Endodermal cell (in vitro differentiated cells): ENCODE measurements at regions not wholly inside any gene's neighbourhood (a gene's known extent, or its start where the extent isn't known, plus 50 kb on each side); places are given as distances from the start of the nearest gene placed in this dataset.
A peak's percentile ranks its signal among the peaks of the same experiment; 100 is the strongest.

ENCODE experiments used
- DNase-seq: peaks from one replicate; pipeline ENCODE4 v3.0.0-alpha.2; 2017
- H3K27ac ChIP-seq: 2 replicates; pipeline ENCODE4 v1.5.1; 2013; ENCODE audit warnings: mild to moderate bottlenecking, low read depth, low read length, moderate library complexity
- H3K27me3 ChIP-seq: 2 replicates; pipeline ENCODE4 v1.6.1; 2013; ENCODE audit warnings: mild to moderate bottlenecking, low read length, moderate library complexity; ENCODE audit not compliant: insufficient read depth, control insufficient read depth, poor library complexity, severe bottlenecking
- H3K36me3 ChIP-seq: 2 replicates; pipeline ENCODE4 v1.7.0; 2013; ENCODE audit warnings: mild to moderate bottlenecking, low read length, moderate library complexity; ENCODE audit not compliant: control insufficient read depth, insufficient read depth
- H3K4me1 ChIP-seq: one replicate; pipeline ENCODE4 v1.7.0; 2013; ENCODE audit warnings: low read length; ENCODE audit not compliant: control insufficient read depth, insufficient read depth
- H3K4me3 ChIP-seq: 2 replicates; pipeline ENCODE4 v1.5.1; 2013; ENCODE audit warnings: mild to moderate bottlenecking, low read length, moderate library complexity
- H3K9ac ChIP-seq: 2 replicates; pipeline ENCODE4 v1.6.1; 2013; ENCODE audit warnings: mild to moderate bottlenecking, low read length, moderate library complexity; ENCODE audit not compliant: poor library complexity, severe bottlenecking; ENCODE audit errors: extremely low read depth
- H3K9me3 ChIP-seq: 2 replicates; pipeline ENCODE4 v1.6.1; 2013; ENCODE audit warnings: mild to moderate bottlenecking, low read length, moderate library complexity; ENCODE audit not compliant: control insufficient read depth
- H3K27ac Mint-ChIP-seq: 2 replicates; pipeline ENCODE4 v1.8.0; 2020; ENCODE audit warnings: mixed read lengths
- H3K27me3 Mint-ChIP-seq: 2 replicates; pipeline ENCODE4 v1.8.0; 2021; ENCODE audit warnings: mild to moderate bottlenecking, mixed read lengths; ENCODE audit not compliant: insufficient read depth
- H3K36me3 Mint-ChIP-seq: 2 replicates; pipeline ENCODE4 v1.8.0; 2020; ENCODE audit warnings: low read depth, mixed read lengths
- H3K4me1 Mint-ChIP-seq: 2 replicates; pipeline ENCODE4 v1.8.0; 2020; ENCODE audit warnings: mixed read lengths
- H3K4me3 Mint-ChIP-seq: 2 replicates; pipeline ENCODE4 v1.8.0; 2020; ENCODE audit warnings: mild to moderate bottlenecking, moderate library complexity, mixed read lengths
- H3K9me3 Mint-ChIP-seq: 2 replicates; pipeline ENCODE4 v1.8.0; 2020; ENCODE audit warnings: mild to moderate bottlenecking, mixed read lengths
- WGBS, 2 experiments: methylation state at CpG; one replicate each; pipeline versions ENCODE4 v1.1.5 to v1.1.7; 2013; ENCODE audit warnings: missing lambda C conversion rate in 2 of 2, mixed read lengths in 1 of 2; ENCODE audit not compliant: insufficient coverage in 1 of 2, insufficient read length in 1 of 2; 5-methylcytosine and 5-hydroxymethylcytosine counted together
- TF ChIP-seq, protein P1 (sequence below): fragments of 200-600 bp; sonication (generic); conservative IDR thresholded peaks from 2 replicates; pipeline ENCODE4 v1.5.0; 2021; ENCODE audit warnings: antibody characterized with exemption, mild to moderate bottlenecking

DNA sequence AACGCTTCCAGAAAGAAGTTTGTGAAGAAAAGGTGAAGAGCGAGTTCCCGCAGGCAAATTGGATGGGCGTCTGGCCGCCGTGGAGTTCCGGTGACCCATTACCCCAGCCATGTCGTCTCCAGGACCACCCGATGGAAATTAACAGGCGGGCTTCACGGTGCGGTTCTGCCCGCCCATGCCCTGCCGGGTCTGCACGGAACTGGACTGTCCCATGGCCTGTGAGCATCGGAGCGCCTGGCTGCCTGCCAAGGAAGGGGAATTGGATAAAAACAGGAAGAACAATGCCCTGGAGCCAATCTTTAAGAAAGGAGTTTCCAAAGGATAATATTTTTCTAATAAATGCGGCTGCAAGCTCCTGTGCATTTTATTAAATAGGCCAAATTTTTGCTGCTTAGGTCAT lies 319.8 kb upstream of the SLC7A11 start:
- TF ChIP-seq, protein P1, sequence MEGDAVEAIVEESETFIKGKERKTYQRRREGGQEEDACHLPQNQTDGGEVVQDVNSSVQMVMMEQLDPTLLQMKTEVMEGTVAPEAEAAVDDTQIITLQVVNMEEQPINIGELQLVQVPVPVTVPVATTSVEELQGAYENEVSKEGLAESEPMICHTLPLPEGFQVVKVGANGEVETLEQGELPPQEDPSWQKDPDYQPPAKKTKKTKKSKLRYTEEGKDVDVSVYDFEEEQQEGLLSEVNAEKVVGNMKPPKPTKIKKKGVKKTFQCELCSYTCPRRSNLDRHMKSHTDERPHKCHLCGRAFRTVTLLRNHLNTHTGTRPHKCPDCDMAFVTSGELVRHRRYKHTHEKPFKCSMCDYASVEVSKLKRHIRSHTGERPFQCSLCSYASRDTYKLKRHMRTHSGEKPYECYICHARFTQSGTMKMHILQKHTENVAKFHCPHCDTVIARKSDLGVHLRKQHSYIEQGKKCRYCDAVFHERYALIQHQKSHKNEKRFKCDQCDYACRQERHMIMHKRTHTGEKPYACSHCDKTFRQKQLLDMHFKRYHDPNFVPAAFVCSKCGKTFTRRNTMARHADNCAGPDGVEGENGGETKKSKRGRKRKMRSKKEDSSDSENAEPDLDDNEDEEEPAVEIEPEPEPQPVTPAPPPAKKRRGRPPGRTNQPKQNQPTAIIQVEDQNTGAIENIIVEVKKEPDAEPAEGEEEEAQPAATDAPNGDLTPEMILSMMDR, result no peak
- H3K27me3 Mint-ChIP-seq, result peaks cover 2% of the 10 kb centered on the region
- H3K4me3 ChIP-seq, result no peak overlapping the region
- no peak overlapping the region for H3K27ac Mint-ChIP-seq
- H3K4me3 Mint-ChIP-seq, result no peak overlapping the region
- WGBS, 2 experiments, result 94 to 100% methylated on average over 4 to 18 of the region's 18 CpGs
- H3K36me3 ChIP-seq, result no peaks in the 10 kb centered on the region
- DNase-seq, result no peak
- H3K9me3 Mint-ChIP-seq, result peaks cover 6% of the 10 kb centered on the region
- H3K27ac ChIP-seq, result no peak overlapping the region
- no peaks in the 10 kb centered on the region for H3K9me3 ChIP-seq
- no peaks in the 10 kb centered on the region for H3K27me3 ChIP-seq
- no peaks in the 10 kb centered on the region for H3K36me3 Mint-ChIP-seq
- no peak overlapping the region for H3K9ac ChIP-seq
- H3K4me1 ChIP-seq, result no peaks in the 10 kb centered on the region
- no peaks in the 10 kb centered on the region for H3K4me1 Mint-ChIP-seq

GRCh38 chr4:138561276-138561880 lies 319.2 kb upstream of the SLC7A11 start:
- WGBS, 2 experiments, result 92 to 98% methylated on average over 16 to 40 of the region's 40 CpGs

GRCh38 chr4:138560448-138560847 lies 318.3 kb upstream of the SLC7A11 start:
- Histone ChIP-seq H3K9me3 (no peaks in the 10 kb centered on the region), H3K27me3 (no peaks in the 10 kb centered on the region), H3K4me1 (no peaks in the 10 kb centered on the region), H3K9ac (no peak overlapping the region), H3K4me3 (no peak overlapping the region), H3K36me3 (no peaks in the 10 kb centered on the region), H3K27ac (no peak overlapping the region)
- peaks cover 6% of the 10 kb centered on the region for H3K9me3 Mint-ChIP-seq
- peaks cover 2% of the 10 kb centered on the region for H3K4me1 Mint-ChIP-seq
- H3K27ac Mint-ChIP-seq, result no peak overlapping the region
- TF ChIP-seq, protein P1, result peak; percentile 63
- DNase-seq, result peak; percentile 70
- no peak overlapping the region for H3K4me3 Mint-ChIP-seq
- no peaks in the 10 kb centered on the region for H3K36me3 Mint-ChIP-seq
- H3K27me3 Mint-ChIP-seq, result peaks cover 2% of the 10 kb centered on the region
- WGBS, 2 experiments, result 91 to 93% methylated on average over 21 of the region's 21 CpGs

More at GRCh38 chr4:138561276-138561880, 319.2 kb upstream of the SLC7A11 start:
- no peaks in the 10 kb centered on the region for H3K36me3 ChIP-seq
- Mint-ChIP-seq H3K27ac (no peak overlapping the region), H3K27me3 (peaks cover 2% of the 10 kb centered on the region), H3K36me3 (no peaks in the 10 kb centered on the region), H3K4me3 (no peak overlapping the region), H3K9me3 (peaks cover 6% of the 10 kb centered on the region), H3K4me1 (no peaks in the 10 kb centered on the region)
- DNase-seq, result no peak
- no peak overlapping the region for H3K27ac ChIP-seq
- no peaks in the 10 kb centered on the region for H3K27me3 ChIP-seq
- no peak overlapping the region for H3K9ac ChIP-seq
- TF ChIP-seq, protein P1, result no peak
- no peaks in the 10 kb centered on the region for H3K9me3 ChIP-seq
- no peaks in the 10 kb centered on the region for H3K4me1 ChIP-seq
- H3K4me3 ChIP-seq, result no peak overlapping the region
